ENCODE measurements at regions not wholly inside any gene's neighbourhood (a gene's known extent, or its start where the extent isn't known, plus 50 kb on each side); places are given as distances from the start of the nearest gene placed in this dataset.

GRCh38 chr3:70840106-70840870, 527.9 kb upstream of the MDFIC2 start:
- no peak for DNase-seq (ENCODE audit: low read depth)

GRCh38 chr3:70833239-70833960, 521.0 kb upstream of the MDFIC2 start:
- DNase-seq (ENCODE audit: low read depth), result no peak

- DNase-seq (ENCODE audit: low read depth), result peak; percentile 71
Measured at GRCh38 chr3:70832834-70833205, 520.4 kb upstream of the MDFIC2 start.

GRCh38 chr3:70832089-70832833, 519.8 kb upstream of the MDFIC2 start:
- peak; percentile 83 for DNase-seq (ENCODE audit: low read depth)

GRCh38 chr3:70829092-70829491, 516.7 kb upstream of the MDFIC2 start:
- DNase-seq (ENCODE audit: low read depth), result no peak

- peak; percentile 39 for DNase-seq (ENCODE audit: low read depth)
Measured at GRCh38 chr3:70824773-70825172, 512.3 kb upstream of the MDFIC2 start.

GRCh38 chr3:70824078-70824477, 511.6 kb upstream of the MDFIC2 start:
- no peak for DNase-seq (ENCODE audit: low read depth)

- DNase-seq (ENCODE audit: low read depth), result no peak
Measured at GRCh38 chr3:70823622-70824021, 511.2 kb upstream of the MDFIC2 start.

GRCh38 chr3:70822669-70823068, 510.2 kb upstream of the MDFIC2 start:
- DNase-seq (ENCODE audit: low read depth), result no peak

- no peak for DNase-seq (ENCODE audit: low read depth)
Measured at GRCh38 chr3:70821602-70822001, 509.2 kb upstream of the MDFIC2 start.

- DNase-seq (ENCODE audit: low read depth), result no peak
Measured at GRCh38 chr3:70820397-70820796, 508.0 kb upstream of the MDFIC2 start.

- no peak for DNase-seq (ENCODE audit: low read depth)
Measured at GRCh38 chr3:70818145-70818544, 505.7 kb upstream of the MDFIC2 start.

- no peak for DNase-seq (ENCODE audit: low read depth)
Measured at GRCh38 chr3:70816346-70816745, 503.9 kb upstream of the MDFIC2 start.

- DNase-seq (ENCODE audit: low read depth), result no peak
Measured at GRCh38 chr3:70815817-70816216, 503.4 kb upstream of the MDFIC2 start.

- no peak for DNase-seq (ENCODE audit: low read depth)
Measured at GRCh38 chr3:70813311-70813710, 500.9 kb upstream of the MDFIC2 start.

GRCh38 chr3:70811880-70812279, 499.4 kb upstream of the MDFIC2 start:
- no peak for DNase-seq (ENCODE audit: low read depth)

- DNase-seq (ENCODE audit: low read depth), result no peak
Measured at GRCh38 chr3:70808881-70809280, 496.4 kb upstream of the MDFIC2 start.

- DNase-seq (ENCODE audit: low read depth), result no peak
Measured at GRCh38 chr3:70806556-70806955, 494.1 kb upstream of the MDFIC2 start.

GRCh38 chr3:70806021-70806420, 493.6 kb upstream of the MDFIC2 start:
- no peak for DNase-seq (ENCODE audit: low read depth)

GRCh38 chr3:70805061-70805889, 492.8 kb upstream of the MDFIC2 start:
- DNase-seq (ENCODE audit: low read depth), result peak; percentile 15

- no peak for DNase-seq (ENCODE audit: low read depth)
Measured at GRCh38 chr3:70803891-70804290, 491.5 kb upstream of the MDFIC2 start.

- DNase-seq (ENCODE audit: low read depth), result no peak
Measured at GRCh38 chr3:70803319-70803718, 490.9 kb upstream of the MDFIC2 start.

Measured in HS-5 (cell line).